Adipocyte (in vitro differentiated cells): ENCODE measurements at regions not wholly inside any gene's neighbourhood (a gene's known extent, or its start where the extent isn't known, plus 50 kb on each side); places are given as distances from the start of the nearest gene placed in this dataset.
"Not testable (repeated sequence)": the region's sequence is repeated elsewhere in the genome, so short reads cannot be mapped to it uniquely, and the experiment has no call there.

Experiments
- DNase-seq: peaks from one replicate; pipeline ENCODE4 v3.0.0-alpha.2; 2015; ENCODE audit warnings: low read depth
- H3K27me3 ChIP-seq: replicated peaks from 2 replicates; pipeline ENCODE4 v1.7.0; 2013; ENCODE audit warnings: mild to moderate bottlenecking, low read length, moderate library complexity; ENCODE audit not compliant: control insufficient read depth, insufficient read depth
- H3K36me3 ChIP-seq: 2 replicates; pipeline ENCODE4 v1.7.0; 2013; ENCODE audit warnings: low read length, mild to moderate bottlenecking, moderate library complexity; ENCODE audit not compliant: control insufficient read depth, insufficient read depth, severe bottlenecking
- H3K4me1 ChIP-seq: 2 replicates; pipeline ENCODE4 v1.7.0; 2013; ENCODE audit warnings: mild to moderate bottlenecking, low read length, moderate library complexity; ENCODE audit not compliant: control insufficient read depth, insufficient read depth
- H3K4me3 ChIP-seq: 2 replicates; pipeline ENCODE4 v1.7.0; 2013; ENCODE audit warnings: mild to moderate bottlenecking, low read length, moderate library complexity
- H3K9ac ChIP-seq: 2 replicates; pipeline ENCODE4 v1.7.0; 2013; ENCODE audit warnings: mild to moderate bottlenecking, low read length, moderate library complexity
- H3K9me3 ChIP-seq: 2 replicates; pipeline ENCODE4 v1.7.0; 2013; ENCODE audit warnings: mild to moderate bottlenecking, low read length, moderate library complexity; ENCODE audit not compliant: control insufficient read depth

DNA sequence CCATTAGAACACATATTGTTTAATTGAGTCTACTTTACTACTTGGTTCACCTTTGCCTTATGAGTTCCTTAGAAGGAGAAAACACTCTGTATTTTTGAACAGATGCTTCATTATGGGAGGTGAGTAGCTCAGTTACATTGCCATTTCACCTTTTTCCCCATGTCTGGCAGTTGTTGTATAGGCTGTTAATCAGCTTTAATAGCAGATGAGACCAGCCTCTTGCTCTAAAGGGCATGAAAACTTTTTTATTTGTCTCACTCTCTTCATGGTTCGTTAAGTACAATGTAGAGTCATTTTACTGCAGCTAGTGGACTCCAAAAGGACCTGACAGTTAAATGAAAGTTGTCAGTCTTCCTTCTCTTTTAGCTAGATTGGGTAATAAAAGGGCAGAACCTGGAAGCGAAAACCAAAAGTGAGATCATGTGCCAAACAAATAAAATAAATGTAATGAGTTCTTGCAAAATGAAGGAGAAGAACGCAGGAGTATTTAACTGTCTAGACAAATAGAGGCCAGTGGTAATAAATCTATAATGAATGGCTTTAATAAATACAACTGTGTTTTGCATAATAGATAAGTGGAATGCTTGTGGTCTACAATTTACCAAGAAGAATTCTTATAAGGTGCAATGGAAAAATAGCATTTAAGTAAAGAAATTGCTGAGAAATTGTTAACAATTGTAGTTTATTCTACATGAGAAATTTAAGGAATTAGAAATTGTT is 180.0 kb upstream of the NEGR1 start:
- no peaks in the 10 kb centered on the region for H3K36me3 ChIP-seq
- H3K27me3 ChIP-seq: no peaks in the 10 kb centered on the region
- no peak overlapping the region for H3K4me3 ChIP-seq
- no peak overlapping the region for H3K9ac ChIP-seq
- no peaks in the 10 kb centered on the region for H3K4me1 ChIP-seq
- no peaks in the 10 kb centered on the region for H3K9me3 ChIP-seq
- no peak for DNase-seq

DNA sequence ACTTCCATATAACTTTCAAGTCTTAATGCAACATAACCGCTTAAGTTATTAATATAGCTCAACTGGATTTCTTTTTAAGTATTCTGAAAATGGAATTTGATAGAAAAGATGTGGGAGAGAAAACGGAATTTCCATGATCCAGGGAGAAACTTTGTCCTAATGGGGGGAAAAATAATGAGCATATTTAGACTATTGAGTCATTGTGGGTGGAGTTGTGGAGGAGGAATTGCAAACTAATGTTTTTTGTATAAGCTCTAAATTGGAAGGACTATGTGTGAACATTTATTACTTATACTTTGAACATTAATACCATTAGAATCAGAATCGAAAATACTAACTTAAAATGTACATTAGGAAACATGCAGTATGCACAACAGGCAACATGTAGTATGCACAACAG is 159.9 kb upstream of the NEGR1 start:
- Histone ChIP-seq H3K9me3 (no peaks in the 10 kb centered on the region), H3K9ac (no peak overlapping the region), H3K27me3 (no peaks in the 10 kb centered on the region), H3K4me3 (no peak overlapping the region), H3K36me3 (no peaks in the 10 kb centered on the region), H3K4me1 (peaks cover 31% of the 10 kb centered on the region)
- DNase-seq: no peak

DNA sequence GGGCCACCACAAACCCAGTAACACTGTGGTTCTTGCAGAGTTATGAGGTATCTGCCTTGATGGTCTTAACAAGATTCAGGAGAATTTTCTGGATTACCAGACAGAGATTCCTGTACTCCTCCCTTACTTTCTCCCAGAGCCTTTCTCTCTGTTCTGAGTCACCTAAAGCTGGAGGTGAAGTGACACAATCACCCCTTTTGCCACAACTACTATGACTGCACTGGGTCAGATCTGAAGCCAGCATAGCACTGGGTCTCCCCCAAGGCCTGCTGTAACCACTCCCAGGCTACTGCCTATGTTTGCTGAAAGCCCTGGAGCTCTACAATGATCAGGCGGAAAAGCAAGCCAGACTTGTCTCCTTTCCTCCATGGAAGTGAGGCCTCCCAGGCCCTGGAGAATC is 156.7 kb upstream of the NEGR1 start:
- Histone ChIP-seq H3K4me1 (peaks cover 31% of the 10 kb centered on the region), H3K27me3 (no peaks in the 10 kb centered on the region), H3K4me3 (peak overlapping the region; percentile 8), H3K9me3 (no peaks in the 10 kb centered on the region), H3K9ac (peak overlapping the region; percentile 20), H3K36me3 (no peaks in the 10 kb centered on the region)
- peak; percentile 15 for DNase-seq

DNA sequence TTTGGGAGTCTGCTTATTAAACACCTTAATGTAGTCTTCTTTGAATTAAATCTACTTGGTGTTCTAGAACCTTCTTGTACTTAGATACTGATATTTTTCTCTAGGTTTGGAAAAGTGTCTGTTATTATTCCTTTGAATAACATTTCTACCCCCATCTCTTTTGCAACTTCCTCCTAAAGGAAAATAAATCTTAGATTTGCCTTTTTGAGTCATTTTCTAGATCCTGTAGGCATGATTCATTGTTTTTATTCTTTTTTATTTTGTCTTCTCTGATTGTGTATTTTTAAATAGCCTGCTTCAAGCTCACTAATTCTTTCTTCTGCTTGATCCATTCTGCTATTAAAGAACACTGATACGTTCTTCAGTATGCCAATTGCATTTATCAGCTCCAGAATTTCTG is 155.9 kb upstream of the NEGR1 start:
- H3K9ac ChIP-seq: peak overlapping the region; percentile 20
- peak; percentile 41 for DNase-seq
- H3K27me3 ChIP-seq: no peaks in the 10 kb centered on the region
- peaks cover 31% of the 10 kb centered on the region for H3K4me1 ChIP-seq
- H3K9me3 ChIP-seq: no peaks in the 10 kb centered on the region
- H3K4me3 ChIP-seq: no peak overlapping the region
- H3K36me3 ChIP-seq: no peaks in the 10 kb centered on the region

DNA sequence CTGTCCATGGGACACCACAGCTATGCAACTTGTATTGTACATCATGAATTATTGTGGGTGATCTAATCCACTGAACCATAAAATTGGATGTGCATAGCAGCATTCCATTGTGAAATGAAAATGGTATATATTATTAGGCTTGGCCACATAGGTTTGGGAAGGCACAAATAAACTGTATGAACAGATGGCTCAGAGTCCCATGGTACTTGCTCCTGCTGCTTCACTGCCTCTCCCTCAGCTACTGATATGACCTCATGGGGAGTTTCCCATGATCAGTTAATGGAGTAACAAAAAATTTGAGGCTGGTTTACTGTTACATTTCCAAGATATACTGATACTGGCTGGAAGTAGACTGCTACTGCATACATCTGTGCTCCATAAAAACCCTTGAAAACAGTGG is 152.7 kb upstream of the NEGR1 start:
- peak; percentile 47 for DNase-seq
- no peaks in the 10 kb centered on the region for H3K36me3 ChIP-seq
- no peak overlapping the region for H3K9ac ChIP-seq
- no peaks in the 10 kb centered on the region for H3K9me3 ChIP-seq
- peaks cover 21% of the 10 kb centered on the region for H3K4me1 ChIP-seq
- H3K27me3 ChIP-seq: no peaks in the 10 kb centered on the region
- no peak overlapping the region for H3K4me3 ChIP-seq

DNA sequence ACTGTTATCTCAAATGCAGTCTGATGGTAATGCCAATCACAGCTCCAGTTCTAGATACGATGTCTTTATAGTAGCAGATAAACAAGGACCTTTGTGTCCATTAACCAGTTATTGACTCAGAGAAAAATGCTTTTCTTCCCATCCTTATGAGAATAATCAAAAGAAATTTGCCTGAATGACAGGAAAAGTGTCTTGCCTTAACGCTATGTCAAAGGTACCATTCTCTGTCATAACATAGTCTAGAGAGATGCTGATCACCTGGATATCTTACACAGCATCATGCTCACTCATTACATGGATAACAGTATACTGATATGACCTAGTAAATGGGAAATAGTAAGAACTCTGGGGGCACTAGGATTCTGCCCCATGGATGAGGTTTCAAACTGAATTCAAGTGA is 151.7 kb upstream of the NEGR1 start:
- H3K9me3 ChIP-seq: peaks cover 1% of the 10 kb centered on the region
- H3K9ac ChIP-seq: no peak overlapping the region
- H3K36me3 ChIP-seq: no peaks in the 10 kb centered on the region
- DNase-seq: no peak
- H3K27me3 ChIP-seq: no peaks in the 10 kb centered on the region
- no peak overlapping the region for H3K4me3 ChIP-seq
- peaks cover 11% of the 10 kb centered on the region for H3K4me1 ChIP-seq

DNA sequence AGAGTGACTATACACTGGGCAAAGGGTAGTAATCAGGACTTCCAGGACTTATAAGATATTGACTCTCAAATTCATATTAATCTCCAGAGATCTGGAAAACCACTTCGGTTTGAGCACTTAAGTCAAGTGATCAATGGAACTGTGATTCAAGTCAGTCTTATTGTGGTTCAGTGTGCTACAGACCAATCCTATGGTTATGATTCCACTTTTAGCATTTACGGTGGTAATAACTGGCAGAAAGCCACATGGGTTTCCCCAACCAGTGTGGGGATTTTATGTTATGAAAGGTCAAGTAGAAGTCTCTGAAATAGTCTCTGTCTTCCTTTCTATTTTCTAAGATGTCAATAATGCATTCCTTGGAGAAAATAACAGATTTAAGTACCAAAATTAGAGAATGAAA is 151.3 kb upstream of the NEGR1 start:
- Histone ChIP-seq H3K27me3 (no peaks in the 10 kb centered on the region), H3K4me3 (no peak overlapping the region), H3K4me1 (peaks cover 6% of the 10 kb centered on the region), H3K9ac (no peak overlapping the region), H3K36me3 (no peaks in the 10 kb centered on the region), H3K9me3 (peaks cover 6% of the 10 kb centered on the region)
- no peak for DNase-seq

DNA sequence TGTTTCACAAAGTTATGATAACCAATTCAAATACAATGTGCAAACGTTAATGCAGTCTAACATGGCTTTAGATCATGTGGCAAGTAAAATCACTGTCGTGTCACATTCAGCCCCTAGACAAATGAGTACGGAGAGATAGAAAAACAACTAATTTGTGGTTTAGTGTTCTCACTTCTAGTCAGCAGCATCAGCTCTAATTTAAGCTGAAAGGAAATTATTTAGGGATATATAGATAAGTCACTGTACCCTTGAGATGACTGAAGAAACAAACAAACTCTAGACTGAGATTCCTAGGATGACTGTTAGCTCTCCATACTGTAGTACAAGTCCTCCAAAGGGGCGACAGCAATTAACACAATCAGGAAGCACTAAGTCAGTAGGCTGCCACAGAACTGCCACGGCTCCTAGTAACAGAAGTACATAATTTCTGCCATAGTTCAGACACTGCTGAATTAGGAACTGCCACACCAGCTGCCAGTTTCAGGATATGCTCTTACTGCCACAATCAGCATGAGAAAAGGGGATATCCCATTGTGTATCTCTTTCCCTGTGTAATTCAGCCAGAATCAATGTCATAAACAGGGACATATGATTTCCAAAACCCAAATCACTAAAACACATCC is 150.4 kb upstream of the NEGR1 start:
- no peaks in the 10 kb centered on the region for H3K4me1 ChIP-seq
- H3K9me3 ChIP-seq: peaks cover 6% of the 10 kb centered on the region
- H3K4me3 ChIP-seq: no peak overlapping the region
- no peaks in the 10 kb centered on the region for H3K27me3 ChIP-seq
- no peak for DNase-seq
- no peak overlapping the region for H3K9ac ChIP-seq
- H3K36me3 ChIP-seq: no peaks in the 10 kb centered on the region

DNA sequence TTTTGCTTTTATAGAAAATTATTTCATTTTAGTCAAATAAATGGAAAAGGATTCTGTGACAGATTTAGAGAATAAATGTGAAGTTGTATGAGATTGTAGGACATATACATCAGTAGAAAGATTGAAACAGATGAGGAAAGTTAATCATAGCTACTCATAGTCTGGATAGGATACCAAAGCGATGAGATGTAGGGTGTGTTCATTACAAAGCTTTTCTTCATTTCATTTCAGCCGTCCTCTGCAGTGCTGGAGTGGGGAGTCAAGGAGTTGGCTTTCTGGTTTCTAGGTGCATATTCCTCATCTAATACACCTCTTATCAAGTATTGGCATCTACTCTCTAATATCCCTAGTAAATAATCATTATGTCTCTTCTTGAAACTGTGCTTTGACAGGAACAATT is 149.5 kb upstream of the NEGR1 start:
- Histone ChIP-seq H3K4me1 (no peaks in the 10 kb centered on the region), H3K36me3 (no peaks in the 10 kb centered on the region), H3K9ac (no peak overlapping the region), H3K4me3 (no peak overlapping the region), H3K9me3 (peaks cover 6% of the 10 kb centered on the region), H3K27me3 (no peaks in the 10 kb centered on the region)
- peak; percentile 9 for DNase-seq

DNA sequence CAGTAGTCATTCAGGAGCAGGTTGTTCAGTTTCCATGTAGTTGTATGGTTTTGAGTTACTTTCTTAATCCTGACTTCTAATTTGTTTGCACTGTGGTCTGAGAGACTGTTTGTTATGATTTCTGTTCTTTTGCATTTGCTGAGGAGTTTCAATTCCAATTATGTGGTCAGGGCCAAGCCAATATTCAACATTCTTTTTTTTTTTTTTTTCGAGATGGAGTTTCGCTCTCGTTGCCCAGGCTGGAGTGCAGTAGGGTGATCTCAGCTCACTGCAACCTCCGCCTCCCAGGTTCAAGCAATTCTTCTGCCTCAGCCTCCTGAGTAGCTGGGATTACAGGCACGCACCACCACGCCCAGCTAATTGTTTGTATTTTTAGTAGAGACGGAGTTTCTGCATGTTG is 145.9 kb upstream of the NEGR1 start:
- not testable (repeated sequence) for H3K9ac ChIP-seq, H3K27me3 ChIP-seq, H3K4me3 ChIP-seq, H3K36me3 ChIP-seq, H3K4me1 ChIP-seq, H3K9me3 ChIP-seq, DNase-seq

DNA sequence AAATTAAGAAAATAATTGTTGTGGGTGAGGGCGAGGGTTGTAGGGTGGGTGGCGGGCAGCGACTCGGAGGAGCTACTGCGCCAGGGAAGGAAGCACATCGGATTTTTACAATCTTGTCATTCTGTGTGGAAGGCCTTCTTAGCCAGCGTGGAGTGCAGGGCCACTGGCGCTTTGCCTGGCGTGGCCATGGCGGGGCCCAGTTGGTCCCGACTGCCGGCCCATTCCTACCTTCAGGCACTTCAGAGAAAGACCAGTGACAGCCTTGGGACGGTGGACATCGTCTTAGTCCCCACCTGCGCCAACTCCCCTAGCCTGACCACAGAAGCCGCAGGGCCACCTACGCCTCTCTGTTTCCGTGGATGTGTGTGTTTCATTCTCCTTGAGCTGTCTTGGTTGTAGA is 136.9 kb upstream of the NEGR1 start:
- no peak overlapping the region for H3K4me3 ChIP-seq
- H3K9ac ChIP-seq: no peak overlapping the region
- no peaks in the 10 kb centered on the region for H3K36me3 ChIP-seq
- no peaks in the 10 kb centered on the region for H3K27me3 ChIP-seq
- no peaks in the 10 kb centered on the region for H3K9me3 ChIP-seq
- DNase-seq: no peak
- no peaks in the 10 kb centered on the region for H3K4me1 ChIP-seq

DNA sequence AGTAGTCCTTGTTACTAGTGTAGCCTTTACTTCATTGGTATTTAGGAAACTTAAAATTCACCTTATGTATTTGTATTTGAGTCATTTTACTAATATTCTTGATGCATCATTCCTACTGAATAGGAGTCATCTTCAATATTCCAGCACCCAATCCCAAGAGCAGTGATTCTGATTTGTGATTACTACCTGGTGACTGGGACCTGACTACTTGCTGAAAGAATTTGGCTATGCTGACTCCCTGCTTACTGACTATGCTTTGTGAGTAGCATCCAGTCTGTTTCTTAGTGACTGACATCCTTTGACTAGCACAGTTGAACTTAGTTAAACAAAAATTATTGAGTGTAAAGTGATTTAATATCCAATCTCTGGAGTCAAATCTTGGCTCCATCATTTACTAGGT is 129.9 kb upstream of the NEGR1 start:
- Histone ChIP-seq H3K27me3 (no peaks in the 10 kb centered on the region), H3K4me3 (no peak overlapping the region), H3K4me1 (no peaks in the 10 kb centered on the region), H3K9me3 (no peaks in the 10 kb centered on the region), H3K36me3 (no peaks in the 10 kb centered on the region), H3K9ac (no peak overlapping the region)
- DNase-seq: no peak
